ENCODE measurements at regions not wholly inside any gene's neighbourhood (a gene's known extent, or its start where the extent isn't known, plus 50 kb on each side); places are given as distances from the start of the nearest gene placed in this dataset.

- TF ChIP-seq CTCF (IDR thresholded peaks at IDR 0.05; ENCODE audit: insufficient read depth, low read length) (no peak), SPI1 (IDR thresholded peaks at IDR 0.05; ENCODE audit: borderline replicate concordance, low read depth) (no peak)
These were observed 144.4 kb downstream of the HAPSTR1 start for GRCh38 chr16:9235867-9236266.
